ENCODE measurements at regions not wholly inside any gene's neighbourhood (a gene's known extent, or its start where the extent isn't known, plus 50 kb on each side); places are given as distances from the start of the nearest gene placed in this dataset.

DNA sequence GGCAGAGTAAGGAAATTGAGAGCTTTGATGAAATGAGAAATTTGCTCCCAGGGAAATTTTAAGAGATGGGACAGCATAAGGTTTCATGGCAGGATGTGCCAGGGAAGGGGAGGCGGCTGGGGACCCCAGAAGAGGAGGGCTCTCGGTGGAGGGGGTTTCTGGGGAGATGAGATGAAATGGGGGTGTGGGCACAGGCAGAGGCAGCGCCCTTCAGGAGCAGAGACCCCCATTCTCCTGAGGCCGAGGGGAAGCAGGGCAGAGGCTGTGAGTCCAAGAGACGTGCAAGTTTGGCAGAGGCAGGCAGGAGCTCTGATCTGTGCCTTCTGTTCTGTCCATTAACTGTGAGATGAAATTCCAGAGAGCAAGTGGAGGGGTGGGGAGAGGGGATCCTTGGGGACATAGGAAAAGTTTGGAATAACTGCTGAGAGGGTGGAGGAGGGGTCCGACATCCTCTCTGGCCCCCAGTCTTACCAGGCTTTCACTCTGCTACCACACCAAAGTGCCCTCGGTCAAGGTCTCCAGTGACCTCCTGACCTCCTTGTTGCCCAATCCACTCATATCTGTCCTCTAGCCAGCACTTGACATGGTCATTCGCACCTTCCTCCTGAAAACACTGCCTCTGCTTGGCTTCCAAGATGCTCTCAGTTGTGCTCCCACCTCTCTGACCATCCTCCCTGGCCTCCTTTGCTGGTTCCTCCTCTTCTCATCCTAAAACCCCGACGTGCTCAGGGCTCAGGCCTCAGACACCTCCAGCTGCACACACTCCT lies 108.1 kb upstream of the MVB12B start:
- DNase-seq (ENCODE audit: low read depth in 3 of 3, low spot score in 2 of 3) = no peak

- DNase-seq (ENCODE audit: low read depth in 3 of 3, low spot score in 2 of 3) = no peak
Measured at GRCh38 chr9:126219166-126219565, 107.5 kb upstream of the MVB12B start.

GRCh38 chr9:126219648-126220063 lies 107.0 kb upstream of the MVB12B start:
- DNase-seq (ENCODE audit: low read depth in 3 of 3, low spot score in 2 of 3) = no peak

- DNase-seq (ENCODE audit: low read depth in 3 of 3, low spot score in 2 of 3) = no peak
Measured at GRCh38 chr9:126221480-126221879, 105.1 kb upstream of the MVB12B start.

- no peak for DNase-seq (ENCODE audit: low read depth in 3 of 3, low spot score in 2 of 3)
Measured at GRCh38 chr9:126222363-126222834, 104.2 kb upstream of the MVB12B start.

GRCh38 chr9:126222835-126223431 lies 103.7 kb upstream of the MVB12B start:
- DNase-seq (ENCODE audit: low read depth in 3 of 3, low spot score in 2 of 3) = no peak

DNA sequence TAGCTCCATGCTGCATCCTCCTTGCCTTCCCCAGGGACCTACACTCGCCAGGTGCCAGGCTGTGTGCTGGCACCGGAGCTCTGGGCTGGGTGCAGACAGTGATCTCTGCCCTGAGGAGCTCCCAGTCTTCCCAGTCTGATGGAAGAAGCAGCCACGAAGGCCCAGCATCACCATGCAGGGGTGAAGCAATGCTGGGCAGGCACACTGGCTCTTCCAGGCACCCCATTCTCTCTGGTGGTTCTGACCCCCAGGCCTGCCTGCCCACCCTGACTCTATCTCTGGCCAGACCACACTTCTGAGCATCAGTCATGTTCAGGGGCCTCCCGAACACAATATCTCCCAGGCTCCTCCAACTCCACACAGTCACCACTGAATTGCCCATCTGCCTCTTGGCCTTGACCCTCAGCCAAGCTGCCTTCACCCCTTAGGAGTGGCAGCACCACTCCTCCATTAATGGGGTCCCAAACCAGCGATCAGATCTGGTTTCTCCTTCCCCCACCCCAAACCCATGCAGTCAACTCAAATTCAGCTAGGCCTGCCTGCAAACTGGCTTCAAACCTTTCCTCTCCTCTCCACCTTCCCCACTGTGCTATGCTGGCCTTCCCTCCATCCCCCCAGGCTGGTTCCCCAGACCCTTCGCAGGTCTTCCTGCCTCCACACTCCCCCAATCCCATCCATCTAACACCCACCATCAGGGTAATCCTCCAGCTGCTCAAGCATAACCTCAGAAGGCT lies 102.7 kb upstream of the MVB12B start:
- DNase-seq (ENCODE audit: low read depth in 3 of 3, low spot score in 2 of 3) = no peak

- no peak for DNase-seq (ENCODE audit: low read depth in 3 of 3, low spot score in 2 of 3)
Measured at GRCh38 chr9:126225611-126226609, 100.7 kb upstream of the MVB12B start.

GRCh38 chr9:126226991-126227936 lies 99.4 kb upstream of the MVB12B start:
- DNase-seq (ENCODE audit: low read depth in 3 of 3, low spot score in 2 of 3) = no peak

GRCh38 chr9:126228111-126228780 lies 98.4 kb upstream of the MVB12B start:
- DNase-seq (ENCODE audit: low read depth in 3 of 3, low spot score in 2 of 3) = no peak

DNA sequence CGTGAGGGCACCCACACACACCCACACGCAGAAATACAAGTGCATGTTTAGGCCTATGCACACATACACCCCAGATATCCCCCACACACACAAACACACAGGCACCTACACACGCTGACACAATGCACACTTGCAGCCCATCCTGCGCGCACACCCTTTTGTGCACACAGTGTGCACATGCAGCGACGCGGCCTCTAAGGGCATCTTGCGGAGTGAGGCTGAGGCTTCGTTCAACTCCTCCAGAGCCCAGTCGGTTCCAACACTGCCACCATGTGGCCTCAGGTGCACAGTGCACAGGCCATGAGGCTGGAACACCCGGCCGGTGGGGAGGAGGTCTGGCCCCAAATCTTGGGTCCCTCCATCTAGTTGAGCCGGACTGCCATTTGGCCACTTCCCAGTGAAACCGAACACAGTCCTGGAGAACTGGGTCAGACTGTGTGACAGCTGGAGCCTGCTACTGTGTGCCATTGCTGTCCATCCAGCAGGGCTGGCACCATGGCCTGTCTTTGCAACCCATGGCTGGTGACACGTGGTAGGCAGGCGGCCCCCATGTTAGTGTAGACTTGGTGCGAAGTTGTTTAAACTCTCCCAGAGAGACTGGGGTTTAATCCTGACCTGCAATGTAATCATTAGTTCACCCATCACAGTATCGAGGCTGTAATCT lies 97.7 kb upstream of the MVB12B start:
- DNase-seq (ENCODE audit: low read depth in 3 of 3, low spot score in 2 of 3) = peak; percentile 49 to 64 (median 50)

GRCh38 chr9:126229501-126229900 lies 97.1 kb upstream of the MVB12B start:
- DNase-seq (ENCODE audit: low read depth in 3 of 3, low spot score in 2 of 3) = no peak

DNA sequence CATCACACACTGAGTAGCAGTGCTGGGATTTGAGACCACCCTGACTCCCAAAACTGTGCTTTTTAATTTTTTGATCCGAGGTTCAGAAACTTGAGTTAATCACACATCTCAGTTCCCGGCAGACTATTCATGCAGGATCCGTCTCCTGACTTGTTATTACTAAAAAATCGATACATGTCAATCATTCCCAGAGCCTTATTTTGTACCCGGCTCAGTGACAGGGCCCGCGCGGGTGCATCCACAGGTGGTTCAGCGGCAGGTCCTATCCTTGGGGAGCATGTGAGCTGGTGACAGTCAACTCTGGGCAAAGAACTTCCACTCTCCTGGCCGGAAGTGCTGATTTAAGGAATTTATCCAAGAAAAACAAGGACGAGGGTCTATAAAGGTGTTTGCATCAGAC lies 95.9 kb upstream of the MVB12B start:
- no peak for DNase-seq (ENCODE audit: low read depth in 3 of 3, low spot score in 2 of 3)

- DNase-seq (ENCODE audit: low read depth in 3 of 3, low spot score in 2 of 3) = no peak
Measured at GRCh38 chr9:126232461-126232860, 94.2 kb upstream of the MVB12B start.

- DNase-seq (ENCODE audit: low read depth in 3 of 3, low spot score in 2 of 3) = no peak
Measured at GRCh38 chr9:126233175-126233574, 93.5 kb upstream of the MVB12B start.

GRCh38 chr9:126233913-126234525 lies 92.6 kb upstream of the MVB12B start:
- no peak for DNase-seq (ENCODE audit: low read depth in 3 of 3, low spot score in 2 of 3)

GRCh38 chr9:126234681-126235335 lies 91.8 kb upstream of the MVB12B start:
- no peak for DNase-seq (ENCODE audit: low read depth in 3 of 3, low spot score in 2 of 3)

Measured in right renal cortex interstitium (tissue), 3 donors.